ENCODE measurements at regions not wholly inside any gene's neighbourhood (a gene's known extent, or its start where the extent isn't known, plus 50 kb on each side); places are given as distances from the start of the nearest gene placed in this dataset.

- no peak overlapping the region for H3K4me3 ChIP-seq (replicated peaks in 1 of 3; ENCODE audit: insufficient read depth in 1 of 3, low read depth in 2 of 3, low read length in 3 of 3)
- no peaks in the 10 kb centered on the region for H3K9me3 ChIP-seq (ENCODE audit: low read length)
- H3K27ac ChIP-seq (ENCODE audit: extremely low read length, insufficient read depth, low read length), result no peak overlapping the region
- H3K9ac ChIP-seq (ENCODE audit: insufficient read depth, low read depth, low read length), result no peak overlapping the region
- 96% methylated on average over 3 of the region's 3 CpGs for WGBS (ENCODE audit: low lambda C conversion rate)
- intact Hi-C loops (cut with micrococcal nuclease; ENCODE audit: unreplicated experiment) (no loop called here), in situ Hi-C loops (cut with HindIII; ENCODE audit: extremely low pct_ligation_motif_present, low pct_unique_long_range_greater_than_20kb) (no loop called here)
- POLR2A ChIA-PET, result no interaction called here
- peaks cover 71% of the 10 kb centered on the region for H3K4me1 ChIP-seq (ENCODE audit: insufficient read depth, low read length)
- no peak overlapping the region for H3K4me2 ChIP-seq (ENCODE audit: low read depth, low read length)
- no peak overlapping the region for H2AFZ ChIP-seq (ENCODE audit: low read length)
- no peaks in the 10 kb centered on the region for H3K27me3 ChIP-seq (ENCODE audit: control insufficient read depth in 1 of 2, insufficient read depth in 2 of 2, low read length in 2 of 2)
- FAIRE-seq (no peak), ATAC-seq (no peak), DNase-seq (ENCODE audit: low spot score) (no peak)
- no peaks in the 10 kb centered on the region for H3K79me2 ChIP-seq (ENCODE audit: insufficient read depth, low read length)
- H4K20me1 ChIP-seq (ENCODE audit: insufficient read depth, low read length), result no peaks in the 10 kb centered on the region
- TF ChIP-seq JDP2 (CRISPR knock-in tag; IDR thresholded peaks at IDR 0.05; ENCODE audit: borderline replicate concordance) (no peak), PHF5A (CRISPR knock-in tag; IDR thresholded peaks at IDR 0.05; ENCODE audit: low read depth, unreplicated experiment) (no peak), RELA (CRISPR knock-in tag; IDR thresholded peaks at IDR 0.05) (no peak), SMYD3 (CRISPR knock-in tag; IDR thresholded peaks at IDR 0.05) (no peak), ARID3A (IDR thresholded peaks at IDR 0.05; ENCODE audit: low read depth, low read length) (no peak), REPIN1 (CRISPR knock-in tag; IDR thresholded peaks at IDR 0.05; ENCODE audit: borderline replicate concordance, low read depth) (no peak), TGIF2 (CRISPR knock-in tag; IDR thresholded peaks at IDR 0.05) (no peak), TRIM22 (IDR thresholded peaks at IDR 0.05) (no peak), ZNF577 (CRISPR knock-in tag; IDR thresholded peaks at IDR 0.05; ENCODE audit: borderline replicate concordance, low read depth) (no peak), KLF9 (CRISPR knock-in tag; IDR thresholded peaks at IDR 0.05; ENCODE audit: low read depth) (no peak), SOX6 (IDR thresholded peaks at IDR 0.05) (no peak), SOX6 (CRISPR knock-in tag; IDR thresholded peaks at IDR 0.05) (no peak), ZNF652 (CRISPR knock-in tag; IDR thresholded peaks at IDR 0.05; ENCODE audit: borderline replicate concordance, low read depth) (no peak), NR3C1 (CRISPR knock-in tag; IDR thresholded peaks at IDR 0.05) (no peak), DNMT3B (CRISPR knock-in tag; conservative IDR thresholded peaks at IDR 0.05) (no peak), ZBTB26 (CRISPR knock-in tag; IDR thresholded peaks at IDR 0.05; ENCODE audit: borderline replicate concordance) (no peak), KDM6A (CRISPR knock-in tag; IDR thresholded peaks at IDR 0.05; ENCODE audit: low read depth) (no peak), ZMYM3 (CRISPR knock-in tag; IDR thresholded peaks at IDR 0.05) (no peak), SAFB2 (CRISPR knock-in tag; IDR thresholded peaks at IDR 0.05; ENCODE audit: borderline replicate concordance, low read depth) (no peak)
- CTCF ChIA-PET (ENCODE audit: low intra/inter-chr PET ratio, low total read pairs), result no interaction called here
- H3K36me3 ChIP-seq (replicated peaks in 1 of 2; ENCODE audit: control insufficient read depth in 1 of 2, insufficient read depth in 2 of 2, low read length in 2 of 2), result no peaks in the 10 kb centered on the region
- BruUV-seq (replicated peaks), result no TSS peak
Measured at GRCh38 chr1:228854907-228855306, 119.6 kb downstream of the RHOU start.

All from HepG2 (cell line).